Mucosa of descending colon (tissue), 3 donors: ENCODE measurements at regions not wholly inside any gene's neighbourhood (a gene's known extent, or its start where the extent isn't known, plus 50 kb on each side); places are given as distances from the start of the nearest gene placed in this dataset.

Experiments
- ATAC-seq: fragments of 200-7000 bp; cut with Tn5 transposase; one replicate; pipeline ENCODE4 v1.9.1; 2020; ENCODE audit warnings: mild to moderate bottlenecking, moderate library complexity
- DNase-seq, 3 donors: peaks; one replicate each; pipeline ENCODE4 v3.0.0-alpha.2; 2020
- H3K36me3 ChIP-seq: fragments of 200-600 bp; one replicate; pipeline ENCODE4 v1.8.0; 2021; ENCODE audit warnings: low read depth, mild to moderate bottlenecking
- H3K4me1 ChIP-seq: fragments of 200-600 bp; one replicate; pipeline ENCODE4 v1.8.0; 2021; ENCODE audit warnings: low read depth, mild to moderate bottlenecking
- H3K4me3 ChIP-seq: fragments of 200-600 bp; one replicate; pipeline ENCODE4 v1.8.0; 2021; ENCODE audit warnings: mild to moderate bottlenecking
- H3K9me3 ChIP-seq: fragments of 200-600 bp; one replicate; pipeline ENCODE4 v1.8.0; 2021; ENCODE audit warnings: mild to moderate bottlenecking
- CTCF ChIP-seq: fragments of 200-600 bp; IDR thresholded peaks from one replicate; pipeline ENCODE4 v1.8.0; 2022; ENCODE audit warnings: antibody characterized with exemption, mild to moderate bottlenecking
- intact Hi-C, 2 donors: fragments of 100-400 bp; cut with DNase I in 1 of 2; cut with micrococcal nuclease in 1 of 2; formaldehyde crosslinking; loops; one replicate each; pipeline versions ENCODE4 v1.11.0 to v1.11.1; 2022; cut with DNase I, micrococcal nuclease
- donor health status: DM: no; HTN: no; CAD: no; lungs with moderate emphysema.
- donor health status: DM: no; HTN: no; CAD: no.
- donor health status: DM: no; HTN: yes; CAD: no.

DNA sequence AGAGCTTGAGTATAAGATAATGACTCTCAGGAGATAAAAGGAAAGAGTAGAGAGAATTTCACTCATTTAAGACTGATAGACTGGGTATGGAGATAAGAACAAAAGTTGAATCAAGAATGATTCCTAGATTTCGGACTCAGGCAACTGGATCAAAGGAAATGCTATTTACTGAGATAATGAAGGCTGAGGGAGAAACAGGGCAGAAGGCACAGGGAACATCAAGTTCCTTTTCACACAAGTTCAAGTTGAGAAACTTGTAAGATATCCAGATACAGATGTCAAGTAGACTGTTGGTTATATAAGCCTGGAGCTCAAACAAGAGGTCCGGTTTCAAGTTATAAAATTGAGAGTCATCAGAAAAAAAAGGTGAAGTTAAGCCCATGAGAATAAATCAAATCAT lies 360.8 kb downstream of the TNS1 start:
- Histone ChIP-seq H3K9me3 (no peaks in the 10 kb centered on the region), H3K4me3 (no peak overlapping the region), H3K36me3 (no peaks in the 10 kb centered on the region), H3K4me1 (no peaks in the 10 kb centered on the region)
- DNase-seq (no peak), ATAC-seq (no peak)
- intact Hi-C loops = no loop called here
- no peak for TF ChIP-seq CTCF

- H3K36me3 ChIP-seq = no peaks in the 10 kb centered on the region
- TF ChIP-seq CTCF = no peak
- intact Hi-C loops = no loop called here
- DNase-seq (no peak), ATAC-seq (no peak)
- H3K4me3 ChIP-seq = no peak overlapping the region
- H3K9me3 ChIP-seq = no peaks in the 10 kb centered on the region
- H3K4me1 ChIP-seq = no peaks in the 10 kb centered on the region
These were observed 363.3 kb downstream of the TNS1 start for GRCh38 chr2:217639481-217639880.

DNA sequence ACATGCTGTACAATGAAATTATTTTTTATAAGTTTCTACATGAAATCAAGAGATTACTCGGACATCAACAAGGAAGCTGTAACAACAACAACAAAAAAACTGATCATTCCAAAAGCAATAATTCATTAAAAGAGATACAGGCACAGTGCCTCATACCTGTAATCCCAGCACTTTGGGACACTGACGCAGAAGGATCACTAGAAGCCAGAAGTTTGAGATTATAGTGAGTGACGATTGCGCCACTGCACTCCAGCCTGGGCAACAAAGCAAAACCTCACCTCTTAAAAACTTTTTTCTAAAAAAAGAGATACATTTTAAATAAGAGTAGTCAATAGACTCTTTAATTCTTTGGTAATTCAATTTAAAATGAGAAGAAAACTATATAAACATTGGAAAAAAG lies 364.3 kb downstream of the TNS1 start:
- ATAC-seq (no peak), DNase-seq (no peak)
- intact Hi-C loops = no loop called here
- H3K4me1 ChIP-seq = no peaks in the 10 kb centered on the region
- no peaks in the 10 kb centered on the region for H3K9me3 ChIP-seq
- TF ChIP-seq CTCF = no peak
- H3K36me3 ChIP-seq = no peaks in the 10 kb centered on the region
- no peak overlapping the region for H3K4me3 ChIP-seq

DNA sequence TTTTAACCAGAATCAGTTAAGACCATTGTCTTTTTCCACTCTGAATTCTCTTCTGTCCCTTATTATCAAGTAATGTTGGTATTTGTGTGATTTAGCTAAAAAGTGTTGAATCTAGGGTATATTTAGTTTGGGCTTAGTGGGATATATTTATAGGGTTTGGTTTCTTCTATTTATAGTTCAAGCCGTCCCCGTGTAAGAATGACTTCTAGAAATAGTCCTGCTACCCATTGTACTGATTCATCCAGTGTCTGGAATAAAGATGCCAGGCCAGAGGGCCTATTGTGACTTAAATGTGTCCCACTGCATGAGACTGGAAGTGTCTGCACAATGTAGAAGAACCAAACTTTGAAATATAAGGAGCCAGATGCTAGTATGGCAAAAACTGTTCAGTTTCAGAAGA lies 364.8 kb downstream of the TNS1 start:
- ATAC-seq (no peak), DNase-seq (no peak)
- H3K4me1 ChIP-seq = no peaks in the 10 kb centered on the region
- intact Hi-C loops = no loop called here
- no peaks in the 10 kb centered on the region for H3K36me3 ChIP-seq
- no peaks in the 10 kb centered on the region for H3K9me3 ChIP-seq
- no peak overlapping the region for H3K4me3 ChIP-seq
- no peak for TF ChIP-seq CTCF

DNA sequence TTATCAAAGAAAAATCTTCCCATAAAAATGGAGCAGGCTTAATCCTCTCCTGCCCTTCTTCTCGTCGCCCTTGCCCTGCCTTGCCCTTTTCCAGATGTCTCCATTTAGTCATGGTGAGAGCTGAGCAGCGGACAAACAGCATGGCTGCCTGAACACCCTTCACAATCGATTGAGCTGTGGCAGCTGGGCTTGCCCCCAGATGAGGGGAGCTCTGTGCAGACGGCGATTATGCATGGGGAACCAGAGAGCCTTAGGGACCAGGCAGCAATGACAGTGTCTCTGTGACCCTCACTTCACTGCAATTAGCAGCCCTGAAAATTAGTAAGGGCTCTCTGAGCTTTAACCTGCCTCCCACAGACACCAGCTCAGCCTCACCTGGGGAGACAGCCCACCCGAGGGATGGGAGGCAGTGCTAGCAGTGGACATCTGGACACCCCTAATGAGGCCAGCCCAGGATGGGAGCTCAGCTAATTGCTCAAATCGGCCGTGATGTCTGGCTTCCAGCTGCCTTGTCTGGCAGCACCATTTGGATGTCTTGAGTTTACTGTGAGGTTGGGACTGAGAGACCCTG lies 365.7 kb downstream of the TNS1 start:
- ATAC-seq = no peak

More for the DNA sequence above, 365.7 kb downstream of the TNS1 start:
- Histone ChIP-seq H3K4me1 (no peaks in the 10 kb centered on the region), H3K36me3 (no peaks in the 10 kb centered on the region), H3K4me3 (no peak overlapping the region), H3K9me3 (no peaks in the 10 kb centered on the region)
- DNase-seq = no peak
- TF ChIP-seq CTCF = no peak
- intact Hi-C loops = no loop called here
